H9 (cell line): ENCODE measurements at regions not wholly inside any gene's neighbourhood (a gene's known extent, or its start where the extent isn't known, plus 50 kb on each side); places are given as distances from the start of the nearest gene placed in this dataset.
A peak's percentile ranks its signal among the peaks of the same experiment; 100 is the strongest.

ENCODE experiments used
- DNase-seq: peaks from one replicate; pipeline ENCODE4 v3.0.0-alpha.2; 2017
- H2AFZ ChIP-seq: one replicate; pipeline ENCODE4 v1.6.1; 2013; ENCODE audit warnings: mild to moderate bottlenecking, low read length, control low read depth, moderate library complexity
- H2AK5ac ChIP-seq: 2 replicates; pipeline ENCODE4 v1.6.1; 2013; ENCODE audit warnings: low read length, control low read depth, mixed read lengths; ENCODE audit not compliant: insufficient read length
- H2BK120ac ChIP-seq: one replicate; pipeline ENCODE4 v1.6.1; 2013; ENCODE audit warnings: low read depth, mild to moderate bottlenecking, low read length, control low read depth, inconsistent platforms; ENCODE audit not compliant: poor library complexity, severe bottlenecking
- H2BK12ac ChIP-seq: 2 replicates; pipeline ENCODE4 v1.6.1; 2013; ENCODE audit warnings: low read length, control low read depth, mixed read lengths, low read depth; ENCODE audit not compliant: insufficient read length
- H2BK15ac ChIP-seq: 2 replicates; pipeline ENCODE4 v1.6.1; 2013; ENCODE audit warnings: low read depth, low read length, control low read depth
- H2BK20ac ChIP-seq: one replicate; pipeline ENCODE4 v1.6.1; 2013; ENCODE audit warnings: low read depth, mild to moderate bottlenecking, low read length, control low read depth, inconsistent platforms; ENCODE audit not compliant: poor library complexity, severe bottlenecking
- H2BK5ac ChIP-seq: 2 replicates; pipeline ENCODE4 v1.6.1; 2013; ENCODE audit warnings: low read length, control low read depth, mixed read lengths; ENCODE audit not compliant: insufficient read length
- H3K14ac ChIP-seq: 2 replicates; pipeline ENCODE4 v1.6.1; 2013; ENCODE audit warnings: low read length, control low read depth; ENCODE audit not compliant: insufficient read depth
- H3K18ac ChIP-seq: 2 replicates; pipeline ENCODE4 v1.6.1; 2013; ENCODE audit warnings: low read depth, mild to moderate bottlenecking, mixed read lengths, low read length, control low read depth; ENCODE audit not compliant: insufficient read length
- H3K23ac ChIP-seq: 2 replicates; pipeline ENCODE4 v1.6.1; 2013; ENCODE audit warnings: low read length, control low read depth, mixed read lengths, low read depth; ENCODE audit not compliant: insufficient read length
- H3K23me2 ChIP-seq: 2 replicates; pipeline ENCODE4 v1.6.1; 2013; ENCODE audit warnings: low read depth, mild to moderate bottlenecking, mixed read lengths, low read length, control low read depth; ENCODE audit not compliant: insufficient read length, poor library complexity, severe bottlenecking
- H3K27ac ChIP-seq: 2 replicates; pipeline ENCODE4 v1.5.1; 2013; ENCODE audit warnings: low read length, control low read depth, mixed read lengths, low read depth; ENCODE audit not compliant: insufficient read length
- H3K27me3 ChIP-seq: 2 replicates; pipeline ENCODE4 v1.6.1; 2013; ENCODE audit warnings: low read length, control low read depth, inconsistent platforms; ENCODE audit not compliant: insufficient read depth
- H3K4ac ChIP-seq: 2 replicates; pipeline ENCODE4 v1.6.1; 2013; ENCODE audit warnings: low read depth, mild to moderate bottlenecking, control low read depth, inconsistent platforms, low read length, moderate library complexity
- H3K4me1 ChIP-seq: 2 replicates; pipeline ENCODE4 v1.6.1; 2013; ENCODE audit warnings: low read length, control low read depth, inconsistent platforms; ENCODE audit not compliant: insufficient read depth
- H3K4me2 ChIP-seq: 2 replicates; pipeline ENCODE4 v1.6.1; 2013; ENCODE audit warnings: low read length, control low read depth, mixed read lengths; ENCODE audit not compliant: insufficient read length, insufficient read depth
- H3K56ac ChIP-seq: 2 replicates; pipeline ENCODE4 v1.6.1; 2013; ENCODE audit warnings: low read depth, mild to moderate bottlenecking, mixed read lengths, low read length, control low read depth; ENCODE audit not compliant: insufficient read length
- H3K79me1 ChIP-seq: 2 replicates; pipeline ENCODE4 v1.6.1; 2013; ENCODE audit warnings: low read depth, mild to moderate bottlenecking, moderate library complexity, low read length, control low read depth, inconsistent platforms; ENCODE audit not compliant: insufficient read depth, poor library complexity, severe bottlenecking
- H3K79me2 ChIP-seq: 2 replicates; pipeline ENCODE4 v1.6.1; 2013; ENCODE audit warnings: low read length, control low read depth, inconsistent platforms; ENCODE audit not compliant: insufficient read depth
- H3K9ac ChIP-seq: 2 replicates; pipeline ENCODE4 v1.6.1; 2013; ENCODE audit warnings: low read length, control low read depth, mixed read lengths; ENCODE audit not compliant: insufficient read length; ENCODE audit errors: extremely low read depth
- H3K9me3 ChIP-seq: one replicate; pipeline ENCODE4 v1.6.1; 2013; ENCODE audit warnings: low read depth, low read length, inconsistent platforms; ENCODE audit not compliant: control insufficient read depth
- H3T11ph ChIP-seq: one replicate; pipeline ENCODE4 v1.6.1; 2013; ENCODE audit warnings: mild to moderate bottlenecking, low read length, control low read depth, inconsistent platforms
- H4K20me1 ChIP-seq: one replicate; pipeline ENCODE4 v1.6.1; 2013; ENCODE audit not compliant: control insufficient read depth, insufficient read length, insufficient read depth
- H4K5ac ChIP-seq: 2 replicates; pipeline ENCODE4 v1.6.1; 2013; ENCODE audit warnings: low read depth, mild to moderate bottlenecking, mixed read lengths, low read length, control low read depth; ENCODE audit not compliant: insufficient read length
- H4K8ac ChIP-seq: replicated peaks from 2 replicates; pipeline ENCODE4 v1.6.1; 2013; ENCODE audit warnings: low read length, control low read depth, mixed read lengths, low read depth; ENCODE audit not compliant: insufficient read length
- H4K91ac ChIP-seq: 2 replicates; pipeline ENCODE4 v1.6.1; 2013; ENCODE audit warnings: low read depth, mild to moderate bottlenecking, moderate library complexity, mixed read lengths, low read length, control low read depth; ENCODE audit not compliant: insufficient read length
- H3K27ac Mint-ChIP-seq, 3 experiments: 2 replicates in 2 of 3; 3 replicates in 1 of 3; pipeline ENCODE4 v1.8.0; 2020 to 2021; ENCODE audit warnings: mixed read lengths in 3 of 3, mild to moderate bottlenecking in 1 of 3, moderate library complexity in 1 of 3
- H3K27me3 Mint-ChIP-seq: 2 replicates; pipeline ENCODE4 v1.8.0; 2021; ENCODE audit warnings: low read depth, mild to moderate bottlenecking, moderate library complexity, mixed read lengths
- H3K36me3 Mint-ChIP-seq, 3 experiments: 2 replicates in 2 of 3; 3 replicates in 1 of 3; pipeline ENCODE4 v1.8.0; 2020 to 2021; ENCODE audit warnings: low read depth in 3 of 3, mixed read lengths in 3 of 3; ENCODE audit not compliant: insufficient read depth in 1 of 3
- H3K4me1 Mint-ChIP-seq, 2 experiments: 2 replicates each; pipeline ENCODE4 v1.8.0; 2020; ENCODE audit warnings: mixed read lengths in 2 of 2
- H3K4me3 Mint-ChIP-seq, 2 experiments: 2 replicates in 1 of 2; 3 replicates in 1 of 2; pipeline ENCODE4 v1.8.0; 2020 to 2021; ENCODE audit warnings: mild to moderate bottlenecking in 2 of 2, mixed read lengths in 2 of 2, moderate library complexity in 1 of 2
- H3K9me3 Mint-ChIP-seq, 2 experiments: 2 replicates in 1 of 2; 3 replicates in 1 of 2; pipeline ENCODE4 v1.8.0; 2020; ENCODE audit warnings: mild to moderate bottlenecking in 2 of 2, mixed read lengths in 2 of 2, moderate library complexity in 1 of 2
- WGBS: extraction: QIAGEN DNeasy Blood & Tissue Kit; methylation state at CpG from one replicate; pipeline ENCODE4 v1.1.7; 2013; ENCODE audit warnings: missing lambda C conversion rate, low lambda C conversion rate, mixed read lengths; ENCODE audit not compliant: insufficient read length; ENCODE audit errors: extremely low coverage; 5-methylcytosine and 5-hydroxymethylcytosine counted together
- TF ChIP-seq, protein P1 (sequence below): fragments of 200-600 bp; sonication (generic); conservative IDR thresholded peaks from 3 replicates; pipeline ENCODE4 v1.8.0; 2021; ENCODE audit warnings: antibody characterized with exemption, mild to moderate bottlenecking

DNA sequence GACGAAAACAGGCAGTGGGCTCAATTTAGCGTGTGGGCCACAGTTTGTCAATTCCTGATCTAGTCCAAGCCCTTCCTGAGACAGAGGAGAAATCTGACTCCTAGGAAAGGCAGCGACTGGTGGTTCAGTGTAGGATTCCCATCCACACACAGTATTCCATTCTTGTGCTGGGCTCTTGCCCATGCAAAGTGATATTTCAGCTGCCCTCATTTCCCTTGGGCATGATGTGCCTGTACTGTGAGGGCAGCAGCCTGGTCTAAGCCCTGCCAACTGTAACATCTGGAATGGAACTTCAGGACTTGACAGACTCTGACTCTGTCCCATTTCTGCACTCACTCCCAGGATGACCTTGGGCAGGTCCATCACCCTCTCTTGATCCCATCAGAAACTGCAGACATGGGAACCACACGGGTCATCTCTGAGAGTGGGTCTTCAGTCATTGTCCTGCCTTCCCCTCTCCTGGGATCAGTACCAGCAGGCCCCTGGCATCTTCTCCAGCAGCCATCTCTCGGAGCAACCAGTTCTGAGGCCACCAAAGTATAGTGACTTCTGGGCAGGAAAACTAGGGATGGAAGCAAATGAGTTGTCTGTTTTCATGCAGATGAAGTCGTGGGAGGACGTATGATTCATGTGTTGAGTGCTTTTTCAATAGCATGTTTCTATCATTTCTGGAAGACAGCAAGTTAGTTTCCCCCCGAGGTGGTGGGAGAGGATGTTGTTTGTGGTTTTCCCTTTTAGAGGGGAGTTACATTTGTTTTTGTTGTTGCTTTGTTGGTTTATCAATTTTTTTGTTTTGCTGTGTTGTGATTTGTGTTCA is 54.2 kb upstream of the BCL2L14 start:
- H3K27me3 ChIP-seq = no peaks in the 10 kb centered on the region
- TF ChIP-seq, protein P1, sequence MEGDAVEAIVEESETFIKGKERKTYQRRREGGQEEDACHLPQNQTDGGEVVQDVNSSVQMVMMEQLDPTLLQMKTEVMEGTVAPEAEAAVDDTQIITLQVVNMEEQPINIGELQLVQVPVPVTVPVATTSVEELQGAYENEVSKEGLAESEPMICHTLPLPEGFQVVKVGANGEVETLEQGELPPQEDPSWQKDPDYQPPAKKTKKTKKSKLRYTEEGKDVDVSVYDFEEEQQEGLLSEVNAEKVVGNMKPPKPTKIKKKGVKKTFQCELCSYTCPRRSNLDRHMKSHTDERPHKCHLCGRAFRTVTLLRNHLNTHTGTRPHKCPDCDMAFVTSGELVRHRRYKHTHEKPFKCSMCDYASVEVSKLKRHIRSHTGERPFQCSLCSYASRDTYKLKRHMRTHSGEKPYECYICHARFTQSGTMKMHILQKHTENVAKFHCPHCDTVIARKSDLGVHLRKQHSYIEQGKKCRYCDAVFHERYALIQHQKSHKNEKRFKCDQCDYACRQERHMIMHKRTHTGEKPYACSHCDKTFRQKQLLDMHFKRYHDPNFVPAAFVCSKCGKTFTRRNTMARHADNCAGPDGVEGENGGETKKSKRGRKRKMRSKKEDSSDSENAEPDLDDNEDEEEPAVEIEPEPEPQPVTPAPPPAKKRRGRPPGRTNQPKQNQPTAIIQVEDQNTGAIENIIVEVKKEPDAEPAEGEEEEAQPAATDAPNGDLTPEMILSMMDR = no peak
- no peak overlapping the region for H3K4ac ChIP-seq
- H4K5ac ChIP-seq = no peak overlapping the region
- peaks cover under 1% of the 10 kb centered on the region for H4K20me1 ChIP-seq
- H3K27ac ChIP-seq = no peak overlapping the region
- H3K9me3 ChIP-seq = no peaks in the 10 kb centered on the region
- Mint-ChIP-seq H3K9me3 (no peaks in the 10 kb centered on the region; a peak in 1 of 5 replicates), H3K27me3 (no peaks in the 10 kb centered on the region; the same call in 1 of the 2 replicates), H3K4me1 (peaks cover 17 to 29% of the 10 kb centered on the region in 2 experiments), H3K4me3 (no peak overlapping the region; a peak in 1 of 5 replicates), H3K36me3 (no peaks in the 10 kb centered on the region), H3K27ac (peak overlapping the region in 2 of 3 experiments; percentile 15 to 46; a peak in 3 of 7 replicates)
- H3K79me1 ChIP-seq = no peaks in the 10 kb centered on the region
- H3K23me2 ChIP-seq = no peaks in the 10 kb centered on the region
- H3K4me2 ChIP-seq = no peak overlapping the region
- H4K8ac ChIP-seq = no peak overlapping the region
- H2BK15ac ChIP-seq = no peak overlapping the region
- no peak overlapping the region for H4K91ac ChIP-seq
- H2AK5ac ChIP-seq = no peak overlapping the region
- no peak overlapping the region for H3T11ph ChIP-seq
- peak overlapping the region; percentile 29 for H3K18ac ChIP-seq
- WGBS = no CpG with 5 or more reads among the region's 8 CpGs
- no peak overlapping the region for H2AFZ ChIP-seq
- H3K79me2 ChIP-seq = no peaks in the 10 kb centered on the region
- H3K14ac ChIP-seq = peak overlapping the region; percentile 40; the same call in 1 of the 2 replicates
- DNase-seq = no peak
- H3K23ac ChIP-seq = no peak overlapping the region
- no peak overlapping the region for H3K9ac ChIP-seq
- H2BK12ac ChIP-seq = peak overlapping the region; percentile 14
- H2BK5ac ChIP-seq = no peak overlapping the region
- no peak overlapping the region for H3K56ac ChIP-seq
- no peak overlapping the region for H2BK20ac ChIP-seq
- peaks cover 9% of the 10 kb centered on the region; the same call in 1 of the 2 replicates for H3K4me1 ChIP-seq
- H2BK120ac ChIP-seq = no peak overlapping the region
